HEK293T (cell line): ENCODE measurements at regions not wholly inside any gene's neighbourhood (a gene's known extent, or its start where the extent isn't known, plus 50 kb on each side); places are given as distances from the start of the nearest gene placed in this dataset.

Experiments
- CTCF ChIA-PET: fragments of 350-600 bp; formaldehyde crosslinking; extraction: SDS; loops from one replicate; lab custom pipeline; 2021; ENCODE audit warnings: antibody characterized with exemption, inconsistent platforms; lab: Yijun Ruan, JAX
- POLR2A ChIA-PET: fragments of 350-600 bp; formaldehyde crosslinking; extraction: SDS; loops from one replicate; lab custom pipeline; 2020; ENCODE audit warnings: antibody characterized with exemption, inconsistent platforms; lab: Yijun Ruan, JAX
- DNase-seq: peaks from one replicate; pipeline ENCODE4 v3.0.0; 2012; ENCODE audit warnings: mixed read lengths; ENCODE audit errors: extremely low spot score
- ARNT ChIP-seq: fragments of 450-650 bp; IDR thresholded peaks from 2 replicates; pipeline ENCODE4 v1.6.1; 2017; ENCODE audit warnings: mild to moderate bottlenecking
- BHLHE40 ChIP-seq: fragments of 450-650 bp; IDR thresholded peaks from 2 replicates; pipeline ENCODE4 v1.6.1; 2016; ENCODE audit warnings: mild to moderate bottlenecking, moderate library complexity, borderline replicate concordance
- CTBP1 ChIP-seq: fragments of 450-650 bp; IDR thresholded peaks from 2 replicates; pipeline ENCODE4 v1.6.1; 2016; ENCODE audit warnings: borderline replicate concordance
- ELF4 ChIP-seq: fragments of 450-650 bp; IDR thresholded peaks from 2 replicates; pipeline ENCODE4 v1.6.1; 2017; ENCODE audit warnings: antibody characterized with exemption
- FOXA1 ChIP-seq: fragments of 450-650 bp; IDR thresholded peaks from 2 replicates; pipeline ENCODE4 v1.6.1; 2016; ENCODE audit warnings: mild to moderate bottlenecking
- FOXK2 ChIP-seq: fragments of 450-650 bp; IDR thresholded peaks from 2 replicates; pipeline ENCODE4 v1.6.1; 2016; ENCODE audit warnings: mild to moderate bottlenecking
- FOXM1 ChIP-seq: fragments of 450-650 bp; IDR thresholded peaks from 2 replicates; pipeline ENCODE4 v1.6.1; 2017; ENCODE audit warnings: mild to moderate bottlenecking, borderline replicate concordance
- HDGF ChIP-seq: fragments of 450-650 bp; IDR thresholded peaks from 2 replicates; pipeline ENCODE4 v1.6.1; 2017; ENCODE audit warnings: antibody characterized with exemption, borderline replicate concordance
- L3MBTL2 ChIP-seq: fragments of 450-650 bp; conservative IDR thresholded peaks from 2 replicates; pipeline ENCODE4 v1.6.1; 2016; ENCODE audit warnings: mild to moderate bottlenecking
- LEF1 ChIP-seq: fragments of 450-650 bp; IDR thresholded peaks from 2 replicates; pipeline ENCODE4 v1.6.1; 2017; ENCODE audit warnings: mild to moderate bottlenecking, borderline replicate concordance
- NFRKB ChIP-seq: fragments of 450-650 bp; IDR thresholded peaks from 2 replicates; pipeline ENCODE4 v1.6.1; 2016; ENCODE audit warnings: mild to moderate bottlenecking, moderate library complexity
- SP1 ChIP-seq: fragments of 450-650 bp; IDR thresholded peaks from 2 replicates; pipeline ENCODE4 v1.6.1; 2017
- SUZ12 ChIP-seq: fragments of 450-650 bp; IDR thresholded peaks from 2 replicates; pipeline ENCODE4 v1.6.1; 2016; ENCODE audit warnings: mild to moderate bottlenecking
- TARDBP ChIP-seq: fragments of 450-650 bp; IDR thresholded peaks from 2 replicates; pipeline ENCODE4 v1.6.1; 2016
- ZNF384 ChIP-seq: fragments of 450-650 bp; IDR thresholded peaks from 2 replicates; pipeline ENCODE4 v1.6.1; 2016
- TF ChIP-seq, protein P1 (sequence below): fragments of 450-650 bp; IDR thresholded peaks from 2 replicates; pipeline ENCODE4 v1.6.1; 2016

DNA sequence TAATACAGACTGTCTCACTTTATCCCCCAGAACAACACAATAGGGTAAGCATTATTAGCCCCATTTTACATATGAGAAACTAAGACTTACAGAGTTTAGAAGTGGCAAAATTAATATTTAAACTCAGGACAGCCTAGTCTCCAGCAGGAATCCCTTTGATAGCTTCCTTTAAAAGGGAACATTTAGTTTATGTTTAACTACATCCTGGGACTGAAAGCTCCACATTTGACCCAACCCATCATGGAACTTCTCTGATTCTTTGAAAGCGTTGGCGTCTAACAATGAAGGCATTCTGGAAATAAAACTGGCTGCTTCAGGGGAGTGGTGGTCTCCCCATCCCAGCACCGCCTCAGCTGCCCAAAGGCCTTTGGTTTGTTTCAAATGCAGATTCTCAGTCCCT is 250.6 kb upstream of the NFIA start:
- ChIA-PET POLR2A (no interaction called here), CTCF (no interaction called here)
- DNase-seq = no peak
- no peak for TF ChIP-seq L3MBTL2
- no peak for TF ChIP-seq ZNF384
- no peak for TF ChIP-seq LEF1
- no peak for TF ChIP-seq FOXA1
- TF ChIP-seq FOXK2 = no peak
- no peak for TF ChIP-seq ELF4
- TF ChIP-seq CTBP1 = no peak
- TF ChIP-seq TARDBP = no peak
- TF ChIP-seq SUZ12 = no peak
- TF ChIP-seq ARNT = no peak
- no peak for TF ChIP-seq BHLHE40
- TF ChIP-seq, protein P1, sequence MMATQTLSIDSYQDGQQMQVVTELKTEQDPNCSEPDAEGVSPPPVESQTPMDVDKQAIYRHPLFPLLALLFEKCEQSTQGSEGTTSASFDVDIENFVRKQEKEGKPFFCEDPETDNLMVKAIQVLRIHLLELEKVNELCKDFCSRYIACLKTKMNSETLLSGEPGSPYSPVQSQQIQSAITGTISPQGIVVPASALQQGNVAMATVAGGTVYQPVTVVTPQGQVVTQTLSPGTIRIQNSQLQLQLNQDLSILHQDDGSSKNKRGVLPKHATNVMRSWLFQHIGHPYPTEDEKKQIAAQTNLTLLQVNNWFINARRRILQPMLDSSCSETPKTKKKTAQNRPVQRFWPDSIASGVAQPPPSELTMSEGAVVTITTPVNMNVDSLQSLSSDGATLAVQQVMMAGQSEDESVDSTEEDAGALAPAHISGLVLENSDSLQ = no peak

DNA sequence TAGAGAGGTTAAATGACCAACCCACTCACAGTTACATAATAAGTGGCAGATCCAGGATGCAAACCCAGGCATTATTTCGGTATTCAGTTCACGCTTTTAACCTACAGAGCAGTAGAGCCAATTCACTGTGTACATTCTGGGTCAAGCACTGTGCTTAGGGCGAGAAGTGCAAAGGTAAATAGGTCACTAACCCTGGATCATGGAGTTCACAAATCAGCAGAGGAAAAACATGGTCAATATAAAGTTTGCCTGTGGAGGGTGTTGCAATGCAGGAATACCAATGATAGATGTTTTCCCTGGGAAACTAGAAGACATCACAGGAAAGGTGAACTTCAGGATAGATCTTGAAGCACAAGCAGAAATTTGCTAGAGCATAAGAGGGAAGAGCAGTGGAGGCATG is 253.4 kb upstream of the NFIA start:
- CTCF ChIA-PET = no interaction called here
- TF ChIP-seq HDGF (no peak), SUZ12 (no peak), CTBP1 (no peak), LEF1 (no peak), SP1 (no peak), FOXK2 (no peak), NFRKB (no peak), BHLHE40 (no peak), ARNT (no peak), L3MBTL2 (no peak), ZNF384 (no peak), FOXM1 (no peak), ELF4 (no peak), TARDBP (no peak), FOXA1 (no peak)
- TF ChIP-seq, protein P1 = no peak
- POLR2A ChIA-PET = no interaction called here
- DNase-seq = no peak

DNA sequence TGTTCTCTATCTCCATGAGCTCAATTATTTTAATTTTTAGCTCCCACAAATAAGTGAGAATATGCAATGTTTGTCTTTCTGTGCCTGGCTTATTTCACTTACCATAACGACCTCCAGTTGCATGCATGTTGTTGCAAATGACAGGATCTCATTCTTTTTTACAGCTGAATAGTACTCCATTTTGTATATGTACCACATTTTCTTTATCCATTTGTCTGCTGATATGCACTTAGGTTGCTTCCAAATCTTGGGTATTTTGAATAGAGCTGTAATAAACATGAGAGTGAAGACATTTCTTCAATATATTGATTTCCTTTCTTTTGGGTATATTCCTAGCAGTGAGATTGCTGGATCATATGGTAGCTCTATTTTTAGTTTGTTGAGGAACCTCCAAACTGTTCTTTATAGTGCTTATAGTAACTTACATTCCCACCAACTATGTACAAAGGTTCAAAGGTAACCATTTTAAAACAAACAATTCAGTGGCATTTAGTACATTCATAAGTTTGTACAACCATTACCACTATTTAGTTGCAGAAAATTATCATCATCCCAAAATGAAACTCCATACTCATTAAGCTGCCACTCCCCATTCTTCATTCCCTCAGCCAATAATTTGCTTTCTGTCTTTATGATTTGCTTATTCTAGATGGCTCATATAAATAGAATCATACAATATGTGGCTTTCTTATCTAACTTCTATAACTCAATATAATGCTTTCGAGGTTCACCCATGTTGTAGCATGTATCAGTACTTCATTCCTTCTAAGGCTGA is 255.9 kb upstream of the NFIA start:
- DNase-seq = no peak
- POLR2A ChIA-PET = no interaction called here
- CTCF ChIA-PET = interaction anchor here (0.6 to 1.1 kb wide), 4 partner anchors 9 to 689 kb away, joined by 3 to 4 read pairs (median 4); no protein-coding TSS in a partner anchor
- TF ChIP-seq, protein P1 = no peak
- TF ChIP-seq SUZ12 (no peak), HDGF (no peak)

DNA sequence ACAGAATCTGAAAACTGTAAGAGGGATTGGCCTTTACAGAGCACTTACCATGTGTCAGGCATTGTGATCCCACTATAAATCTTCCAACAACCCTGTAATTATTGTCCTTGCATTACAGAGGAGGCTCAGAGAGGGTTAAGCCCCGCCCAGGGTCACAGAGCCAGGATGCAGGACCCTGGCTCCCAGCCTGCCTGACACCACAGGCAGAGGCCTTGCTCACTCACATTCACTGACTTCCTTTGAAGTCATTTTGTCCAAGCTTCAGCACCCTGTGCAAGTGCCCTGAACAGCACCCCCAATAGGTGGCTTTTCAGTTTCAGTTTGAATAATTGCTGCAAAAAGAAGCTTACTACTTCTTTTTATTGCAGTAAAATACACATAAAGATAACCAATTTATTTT is 256.8 kb upstream of the NFIA start:
- TF ChIP-seq, protein P1 = peak; percentile 87
- no peak for TF ChIP-seq HDGF
- DNase-seq = peak; percentile 58
- CTCF ChIA-PET = interaction anchor here (0.6 to 1.1 kb wide), 2 partner anchors 10 to 23 kb away, joined by 3 to 4 read pairs; no protein-coding TSS in a partner anchor
- POLR2A ChIA-PET = no interaction called here

DNA sequence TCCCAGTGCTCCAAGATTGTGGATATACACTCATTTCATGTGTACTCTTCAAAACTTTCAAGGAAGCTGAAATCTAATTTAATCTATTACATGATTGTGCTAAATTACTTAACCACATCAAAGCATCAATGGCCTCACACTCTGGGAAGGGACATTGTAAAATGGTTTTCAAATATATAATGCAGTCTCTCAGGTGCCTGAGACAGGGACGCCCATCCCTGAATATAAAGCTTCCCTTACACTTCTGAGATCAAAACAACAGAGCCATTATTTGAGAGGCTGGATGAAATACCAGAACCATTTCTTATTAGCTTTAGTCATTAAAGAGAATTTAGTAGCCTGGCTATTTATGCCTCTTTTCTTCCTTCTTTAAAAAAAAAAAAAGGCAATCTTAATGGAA is 259.2 kb upstream of the NFIA start:
- TF ChIP-seq FOXK2 = no peak
- no peak for TF ChIP-seq SUZ12
- TF ChIP-seq ZNF384 = no peak
- no peak for TF ChIP-seq SP1
- no peak for TF ChIP-seq CTBP1
- TF ChIP-seq, protein P1 = no peak
- DNase-seq = no peak
- CTCF ChIA-PET = no interaction called here
- POLR2A ChIA-PET = no interaction called here

DNA sequence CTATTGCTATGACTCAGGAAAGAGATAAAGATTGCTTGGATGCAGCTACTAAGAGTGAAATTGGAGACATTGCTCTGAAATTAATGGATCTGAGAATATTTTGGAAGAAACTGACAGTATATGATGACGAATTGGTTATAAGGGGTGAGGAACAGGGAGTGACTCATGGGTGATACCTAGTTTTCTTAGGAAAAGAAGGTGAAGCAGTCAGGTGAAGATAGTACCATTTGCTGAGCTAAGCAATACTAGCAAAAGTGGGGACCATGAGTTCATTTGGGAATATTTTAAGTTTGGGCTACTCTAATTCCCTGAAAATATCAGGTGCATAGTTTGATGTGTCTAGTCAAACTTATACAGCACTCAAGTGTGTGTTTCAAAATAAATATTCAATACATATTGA is 260.1 kb upstream of the NFIA start:
- DNase-seq = no peak
- TF ChIP-seq FOXA1 (no peak), ZNF384 (no peak), HDGF (no peak), ARNT (no peak), TARDBP (no peak), ELF4 (no peak), FOXM1 (no peak), CTBP1 (no peak)
- ChIA-PET CTCF (no interaction called here), POLR2A (no interaction called here)
